ENCODE measurements at regions not wholly inside any gene's neighbourhood (a gene's known extent, or its start where the extent isn't known, plus 50 kb on each side); places are given as distances from the start of the nearest gene placed in this dataset.
"Not testable (repeated sequence)": the region's sequence is repeated elsewhere in the genome, so short reads cannot be mapped to it uniquely, and the experiment has no call there.

DNA sequence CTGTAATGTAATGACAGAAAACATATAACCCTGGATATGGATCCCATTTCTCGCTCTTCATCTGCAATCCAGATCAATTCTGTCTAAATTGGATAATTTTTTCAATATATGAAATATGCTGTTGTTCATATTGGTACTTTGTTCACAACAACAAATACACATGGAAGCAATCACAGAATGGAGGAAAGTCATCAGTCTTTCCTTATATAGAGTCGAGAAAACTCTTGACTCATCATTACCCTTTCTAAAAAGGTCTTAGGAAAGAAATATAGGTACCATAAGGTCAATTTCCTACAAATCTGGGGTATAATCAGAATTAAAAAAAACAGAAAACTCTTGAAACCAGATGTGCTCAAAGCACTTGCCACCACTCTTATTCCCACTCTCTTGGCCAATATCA lies 677.6 kb upstream of the ID4 start:
- no peak for DNase-seq

- no peak for DNase-seq
Measured at GRCh38 chr6:19160081-19160730, 677.0 kb upstream of the ID4 start.

DNA sequence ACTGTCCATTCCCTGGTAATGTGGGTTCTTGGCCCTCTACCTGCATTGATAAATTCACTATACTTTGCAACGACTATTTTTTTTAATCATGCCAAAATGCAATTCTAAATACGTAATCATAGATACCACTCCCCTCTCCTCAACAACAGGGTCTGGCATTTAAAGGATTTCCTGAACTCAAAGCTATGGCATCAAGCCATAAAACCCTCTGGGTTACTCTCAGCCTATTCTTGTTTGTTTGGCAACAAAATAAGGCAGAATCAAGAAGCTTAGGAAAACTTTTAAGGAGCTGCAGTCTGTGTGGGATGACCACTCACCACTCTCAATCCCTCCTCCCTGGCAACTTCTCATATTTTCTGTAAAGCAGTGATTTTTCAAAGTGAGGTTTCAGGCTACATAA lies 669.9 kb upstream of the ID4 start:
- no peak for DNase-seq

GRCh38 chr6:19169366-19169765 lies 667.8 kb upstream of the ID4 start:
- DNase-seq: no peak

GRCh38 chr6:19175023-19175422 lies 662.1 kb upstream of the ID4 start:
- DNase-seq: no peak

- no peak for DNase-seq
Measured at GRCh38 chr6:19180348-19181072, 656.7 kb upstream of the ID4 start.

GRCh38 chr6:19181211-19181610 lies 656.0 kb upstream of the ID4 start:
- DNase-seq: no peak

GRCh38 chr6:19193624-19194023 lies 643.5 kb upstream of the ID4 start:
- no peak for DNase-seq

- peak in 1 of 2 experiments; percentile 10 for DNase-seq
Measured at GRCh38 chr6:19204445-19204844, 632.7 kb upstream of the ID4 start.

GRCh38 chr6:19205076-19205475 lies 632.1 kb upstream of the ID4 start:
- no peak for DNase-seq

GRCh38 chr6:19209202-19209601 lies 628.0 kb upstream of the ID4 start:
- DNase-seq: no peak

GRCh38 chr6:19210849-19211590 lies 626.1 kb upstream of the ID4 start:
- DNase-seq: no peak

GRCh38 chr6:19214231-19214630 lies 622.9 kb upstream of the ID4 start:
- no peak for DNase-seq

DNA sequence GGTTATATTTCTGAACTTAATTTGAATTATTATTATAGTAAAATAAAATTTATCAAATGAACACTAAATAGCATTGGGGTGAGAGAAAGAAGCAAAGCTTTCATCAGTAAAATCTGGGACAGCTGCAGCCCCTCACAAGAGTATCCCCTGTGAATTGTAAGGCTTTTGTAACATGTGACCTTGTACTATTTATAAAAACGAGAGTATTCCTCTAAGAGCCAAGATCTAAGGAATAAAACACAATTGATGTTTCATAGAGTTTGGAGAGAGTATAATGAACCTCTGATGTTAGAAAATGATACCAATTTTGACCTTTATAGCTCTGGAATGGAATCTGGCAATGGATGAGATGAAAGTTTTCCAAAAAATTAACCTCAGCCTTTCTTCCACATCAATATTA lies 617.2 kb upstream of the ID4 start:
- DNase-seq: no peak

GRCh38 chr6:19231878-19232561 lies 605.1 kb upstream of the ID4 start:
- no peak for DNase-seq

- no peak for DNase-seq
Measured at GRCh38 chr6:19245656-19246055, 591.5 kb upstream of the ID4 start.

DNA sequence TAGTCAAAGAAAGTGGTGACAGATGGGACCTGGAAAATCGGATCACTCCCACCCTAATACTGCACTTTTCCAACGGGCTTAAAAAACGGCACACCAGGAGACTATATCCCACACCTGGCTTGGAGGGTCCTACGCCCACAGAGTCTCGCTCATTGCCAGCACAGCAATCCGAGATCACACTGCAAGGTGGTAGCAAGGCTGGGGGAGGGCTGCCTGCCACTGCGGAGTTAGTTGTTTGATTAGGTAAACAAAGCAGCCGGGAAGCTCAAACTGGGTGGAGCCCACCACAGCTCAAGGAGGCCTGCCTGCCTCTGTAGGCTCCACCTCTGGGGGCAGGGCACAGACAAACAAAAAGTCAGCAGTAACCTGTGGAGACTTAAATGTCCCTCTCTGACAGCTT lies 590.0 kb upstream of the ID4 start:
- DNase-seq: not testable (repeated sequence)

- not testable (repeated sequence) for DNase-seq
Measured at GRCh38 chr6:19256123-19256522, 581.0 kb upstream of the ID4 start.

- DNase-seq: no peak
Measured at GRCh38 chr6:19261642-19262041, 575.5 kb upstream of the ID4 start.

DNA sequence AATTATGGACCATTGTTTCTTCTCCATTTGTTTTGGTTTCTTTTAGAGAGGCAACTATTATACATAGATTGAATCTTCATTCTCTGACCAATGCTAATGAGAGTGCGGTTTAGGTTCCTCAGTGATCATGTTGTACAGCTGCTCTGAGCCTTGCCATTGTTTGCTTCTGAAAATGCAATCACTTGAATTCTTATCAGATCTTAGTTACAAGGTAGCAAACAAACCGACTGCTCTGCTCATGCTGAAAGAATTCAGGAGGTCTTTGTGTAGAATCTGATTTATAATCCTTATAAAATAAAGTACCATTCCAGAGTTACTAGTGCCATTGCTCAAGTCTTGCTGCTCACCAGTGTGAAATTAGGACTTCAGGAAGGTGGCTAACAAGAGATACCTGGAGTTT lies 569.1 kb upstream of the ID4 start:
- DNase-seq: no peak

- no peak for DNase-seq
Measured at GRCh38 chr6:19268718-19269117, 568.5 kb upstream of the ID4 start.

- DNase-seq: no peak
Measured at GRCh38 chr6:19269341-19269898, 567.8 kb upstream of the ID4 start.

- no peak for DNase-seq
Measured at GRCh38 chr6:19270616-19271015, 566.6 kb upstream of the ID4 start.

Measured in NCI-H2081 (cell line).